GM21360 (cell line): ENCODE measurements at regions not wholly inside any gene's neighbourhood (a gene's known extent, or its start where the extent isn't known, plus 50 kb on each side); places are given as distances from the start of the nearest gene placed in this dataset.
"Not testable (repeated sequence)": the region's sequence is repeated elsewhere in the genome, so short reads cannot be mapped to it uniquely, and the experiment has no call there.

Experiments
- ATAC-seq: cut with Tn5 transposase; IDR thresholded peaks from one replicate; pipeline ENCODE4 v1.9.1; 2021; ENCODE audit warnings: mild to moderate bottlenecking, moderate library complexity; ENCODE audit not compliant: unreplicated experiment

DNA sequence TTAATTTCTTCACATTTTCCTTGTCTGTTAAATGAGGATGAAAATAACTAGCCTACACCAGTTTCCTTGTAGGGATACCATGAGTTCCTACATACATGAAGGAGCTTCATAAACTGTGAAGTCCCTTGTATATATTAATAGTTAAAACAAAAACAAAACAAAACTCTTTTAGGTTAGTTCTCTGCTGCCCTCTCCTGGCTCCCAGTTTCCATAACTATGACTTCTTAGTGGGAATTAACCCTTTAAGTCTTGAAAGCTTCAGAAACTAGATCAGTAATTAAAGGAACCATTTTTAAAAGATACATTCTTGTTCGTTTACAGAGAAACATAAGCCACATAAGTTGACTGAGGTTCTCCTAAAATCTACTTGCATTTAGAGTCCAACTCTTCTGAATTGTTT is 500.0 kb upstream of the C9orf72 start:
- ATAC-seq: peak; percentile 82

DNA sequence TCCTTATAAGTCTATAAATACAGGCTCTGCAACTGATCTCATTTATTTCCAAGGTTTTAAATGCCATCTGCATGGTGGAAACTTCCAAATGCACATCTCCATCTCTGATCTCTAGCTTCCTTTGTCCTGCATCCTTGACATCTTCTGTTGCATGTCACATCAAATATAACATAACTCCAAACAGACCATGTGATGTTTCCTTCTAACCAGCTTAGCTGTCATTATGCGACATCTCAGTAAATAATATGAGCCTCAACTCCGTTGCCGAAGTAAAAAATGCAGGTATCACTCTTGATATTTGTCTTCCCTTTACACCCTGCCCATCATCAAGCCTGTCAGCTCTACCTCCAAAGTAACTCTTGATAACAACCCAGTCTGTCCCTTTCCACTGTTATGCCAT is 506.4 kb upstream of the C9orf72 start:
- ATAC-seq: no peak

- no peak for ATAC-seq
Observed at GRCh38 chr9:28082671-28083070, 509.4 kb upstream of the C9orf72 start.

GRCh38 chr9:28086881-28087280 is 513.6 kb upstream of the C9orf72 start:
- no peak for ATAC-seq

DNA sequence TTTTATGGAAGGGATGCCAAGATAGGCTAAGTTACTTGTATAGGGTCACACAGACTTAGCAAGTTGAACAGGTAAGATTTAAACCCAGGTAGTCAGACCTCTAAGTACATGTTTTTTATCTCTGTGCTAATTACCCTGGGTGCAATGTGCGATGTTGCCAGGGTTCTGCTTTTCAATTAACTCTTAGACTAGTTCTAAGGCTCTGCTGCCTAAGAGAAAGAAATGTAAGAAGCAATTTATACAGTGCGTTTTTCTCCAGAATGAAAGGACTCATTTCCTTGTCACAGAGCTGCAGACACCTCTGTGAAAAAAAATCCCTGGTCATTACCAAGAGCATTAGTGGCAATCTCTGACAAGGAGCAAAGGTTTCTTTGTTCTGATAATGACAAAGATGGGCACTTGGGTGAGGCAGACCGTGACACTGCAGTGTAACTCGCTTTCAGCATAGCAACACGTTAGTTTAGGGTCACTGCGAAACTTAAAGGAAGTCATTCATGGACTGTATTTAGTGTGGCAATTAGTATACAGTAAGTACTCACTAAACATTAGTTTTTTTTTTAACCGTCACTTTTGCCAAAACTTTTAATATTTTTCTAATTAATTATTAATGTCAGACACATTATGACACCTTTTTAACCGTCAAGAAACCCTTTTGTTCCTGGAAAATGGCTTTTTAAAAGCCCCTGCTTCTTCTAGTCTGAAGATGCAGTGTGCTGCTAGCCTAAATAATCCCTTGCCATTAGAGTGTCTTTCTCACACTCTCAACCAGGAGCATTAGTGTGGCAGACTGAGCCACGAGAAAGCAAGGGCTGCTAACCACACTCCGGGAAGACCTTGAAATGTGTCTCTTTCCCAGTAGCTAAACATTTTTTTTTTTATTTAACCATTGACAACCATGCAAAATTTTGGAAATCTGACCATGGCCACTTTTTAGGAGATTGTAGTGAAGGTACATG is 520.0 kb upstream of the C9orf72 start:
- ATAC-seq: no peak

GRCh38 chr9:28101509-28101908 is 528.2 kb upstream of the C9orf72 start:
- no peak for ATAC-seq

GRCh38 chr9:28105001-28105400 is 531.7 kb upstream of the C9orf72 start:
- no peak for ATAC-seq

DNA sequence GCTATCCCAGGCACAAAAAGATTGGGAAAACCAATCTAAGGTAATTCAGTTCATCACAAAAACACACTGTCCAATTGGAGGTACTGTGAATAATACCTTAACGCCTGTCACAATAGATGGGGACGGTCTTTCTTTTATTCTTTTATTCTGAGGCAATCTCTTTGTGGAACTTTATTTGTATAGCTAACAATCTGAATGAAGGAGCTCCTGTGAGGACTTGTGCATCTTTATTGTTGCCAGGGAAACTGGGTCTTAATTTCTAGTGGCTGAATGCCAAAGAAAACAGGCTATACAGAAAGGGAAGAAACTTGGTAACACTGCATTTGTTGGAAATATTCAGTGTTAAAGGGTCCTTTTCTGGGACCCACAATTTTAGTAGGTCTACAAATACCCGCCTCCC is 546.9 kb upstream of the C9orf72 start:
- ATAC-seq: no peak

- no peak for ATAC-seq
Observed at GRCh38 chr9:28120626-28121025, 547.3 kb upstream of the C9orf72 start.

- ATAC-seq: no peak
Observed at GRCh38 chr9:28121366-28121765, 548.1 kb upstream of the C9orf72 start.

GRCh38 chr9:28124917-28125316 is 551.6 kb upstream of the C9orf72 start:
- no peak for ATAC-seq

GRCh38 chr9:28127101-28127500 is 553.8 kb upstream of the C9orf72 start:
- ATAC-seq: no peak

GRCh38 chr9:28134446-28134976 is 561.2 kb upstream of the C9orf72 start:
- no peak for ATAC-seq

DNA sequence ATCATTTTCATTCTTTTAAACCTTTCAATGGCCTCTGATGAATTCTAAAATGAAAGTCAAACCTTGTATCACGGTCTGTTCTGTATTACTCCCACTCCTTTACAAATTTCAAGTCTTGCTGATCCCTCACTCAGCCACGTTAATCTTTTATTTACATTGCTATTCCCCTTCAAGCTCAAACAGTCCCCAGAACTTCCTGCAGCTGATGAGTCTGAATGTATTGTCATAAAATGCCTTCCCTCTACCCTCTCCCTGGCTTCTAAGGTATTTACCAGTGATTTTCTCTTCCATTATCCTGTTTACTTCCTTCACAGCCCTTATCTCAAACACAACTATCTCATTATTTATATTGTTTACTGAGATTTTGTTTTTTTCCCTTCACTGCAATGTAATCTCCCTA is 562.3 kb upstream of the C9orf72 start:
- ATAC-seq: no peak

DNA sequence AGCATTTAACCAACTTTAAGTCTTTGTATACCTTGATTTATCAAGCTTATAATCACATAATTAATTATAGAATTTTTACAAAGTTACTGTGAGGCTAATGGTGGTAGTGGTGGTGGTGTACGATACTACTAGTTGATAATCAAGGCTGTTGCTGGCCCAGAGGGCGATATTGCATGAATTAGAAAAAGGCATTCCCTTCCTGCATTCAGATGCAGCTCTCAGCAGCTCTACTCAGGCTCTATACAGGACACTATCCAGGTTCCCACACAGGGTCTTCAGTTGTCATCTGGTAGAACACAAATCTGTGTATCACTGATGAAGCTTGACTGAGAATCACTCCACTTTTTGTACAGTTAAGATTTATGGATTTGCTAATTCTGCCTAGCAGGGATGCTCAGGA is 562.8 kb upstream of the C9orf72 start:
- no peak for ATAC-seq

GRCh38 chr9:28147430-28147829 is 574.1 kb upstream of the C9orf72 start:
- ATAC-seq: not testable (repeated sequence)

GRCh38 chr9:28147923-28148597 is 574.8 kb upstream of the C9orf72 start:
- ATAC-seq: not testable (repeated sequence)

DNA sequence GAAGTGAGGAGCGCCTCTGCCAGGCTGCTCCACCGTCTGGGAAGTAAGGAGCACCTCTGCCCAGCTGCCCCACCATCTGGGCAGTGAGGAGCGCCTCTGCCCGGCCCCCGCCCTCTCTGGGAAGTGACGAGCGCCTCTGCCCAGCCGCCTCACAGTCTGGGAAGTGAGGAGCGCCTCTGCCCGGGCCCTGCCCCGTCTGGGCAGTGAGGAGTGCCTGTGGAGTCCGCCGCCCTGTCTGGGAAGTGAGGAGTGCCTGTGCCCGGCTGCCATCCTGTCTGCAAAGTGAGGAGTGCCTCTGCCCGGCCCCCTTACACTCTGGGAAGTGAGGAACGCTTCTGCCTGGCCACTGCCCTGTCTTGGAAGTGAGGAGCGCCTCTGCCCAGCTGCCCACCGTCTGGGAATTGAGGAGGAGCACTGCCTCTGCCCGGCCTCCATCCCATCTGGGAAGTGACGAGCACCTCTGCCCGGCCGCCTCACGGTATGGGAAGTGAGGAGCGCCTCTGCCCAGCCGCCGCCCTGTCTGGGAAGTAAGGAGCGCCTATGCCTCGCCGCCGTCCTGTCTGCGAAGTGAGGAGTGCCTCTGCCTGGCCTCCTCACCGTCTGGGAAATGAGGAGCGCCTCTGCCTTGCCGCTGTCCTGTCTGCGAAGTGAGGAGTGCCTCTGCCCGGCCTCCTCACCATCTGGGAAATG is 576.2 kb upstream of the C9orf72 start:
- not testable (repeated sequence) for ATAC-seq

GRCh38 chr9:28155067-28155466 is 581.8 kb upstream of the C9orf72 start:
- ATAC-seq: no peak

DNA sequence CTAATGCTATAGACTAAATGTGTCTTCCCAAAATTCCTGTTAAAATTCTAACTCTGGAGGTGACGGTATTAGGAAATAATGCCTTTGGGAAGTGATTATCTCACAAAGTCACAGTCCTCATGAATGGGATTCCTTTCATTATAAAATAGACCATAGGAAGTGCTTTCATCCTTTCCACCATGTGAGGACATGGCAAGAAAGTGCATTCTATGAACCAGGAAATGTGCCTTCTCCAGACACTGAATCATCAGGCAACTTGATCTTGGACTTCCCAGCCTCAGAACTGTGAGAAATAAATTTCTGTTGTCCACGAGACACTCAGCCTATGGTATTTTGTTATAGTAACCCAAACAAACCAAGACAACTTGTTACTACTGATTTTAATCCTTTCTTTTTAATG is 582.4 kb upstream of the C9orf72 start:
- no peak for ATAC-seq

GRCh38 chr9:28158451-28158850 is 585.2 kb upstream of the C9orf72 start:
- ATAC-seq: no peak
